Suprapubic skin (tissue), 4 donors: ENCODE measurements at regions not wholly inside any gene's neighbourhood (a gene's known extent, or its start where the extent isn't known, plus 50 kb on each side); places are given as distances from the start of the nearest gene placed in this dataset.

Source experiments
- DNase-seq, 2 donors: peaks; one replicate each; pipeline ENCODE4 v3.0.0-alpha.2; 2019; ENCODE audit warnings: low spot score in 2 of 2
- H3K27ac ChIP-seq: fragments of 200-600 bp; sonication (generic); one replicate; pipeline ENCODE4 v1.5.1; 2019
- H3K27me3 ChIP-seq: fragments of 200-600 bp; sonication (generic); one replicate; pipeline ENCODE4 v1.5.1; 2019
- H3K36me3 ChIP-seq: fragments of 200-600 bp; sonication (generic); one replicate; pipeline ENCODE4 v1.5.1; 2019
- H3K4me1 ChIP-seq: fragments of 200-600 bp; sonication (generic); one replicate; pipeline ENCODE4 v1.5.1; 2019
- H3K4me3 ChIP-seq: fragments of 200-600 bp; sonication (generic); one replicate; pipeline ENCODE4 v1.5.1; 2019; ENCODE audit warnings: mild to moderate bottlenecking
- H3K9me3 ChIP-seq: fragments of 200-600 bp; sonication (generic); one replicate; pipeline ENCODE4 v1.5.1; 2019
- CTCF ChIP-seq, 2 donors: fragments of 200-600 bp in 1 of 2; fragments of 450-650 bp in 1 of 2; sonication (generic) in 1 of 2; IDR thresholded peaks; one replicate each; pipeline ENCODE4 v1.5.1; 2016 to 2019; ENCODE audit warnings: antibody characterized with exemption in 2 of 2, mild to moderate bottlenecking in 1 of 2, moderate library complexity in 1 of 2
- EP300 ChIP-seq: sonication (generic); formaldehyde crosslinking; IDR thresholded peaks from one replicate; pipeline ENCODE4 v1.6.1; 2017; ENCODE audit warnings: antibody characterized with exemption
- POLR2A ChIP-seq, 2 donors: fragments of 450-650 bp; IDR thresholded peaks; one replicate each; pipeline ENCODE4 v1.6.1; 2017; ENCODE audit warnings: antibody characterized with exemption in 2 of 2, mild to moderate bottlenecking in 2 of 2, moderate library complexity in 2 of 2
- POLR2AphosphoS5 ChIP-seq, 3 donors: sonication (generic); formaldehyde crosslinking; IDR thresholded peaks; one replicate each; pipeline ENCODE4 v1.6.1; 2017; ENCODE audit warnings: antibody characterized with exemption in 3 of 3
- WGBS: methylation state at CpG from one replicate; pipeline ENCODE4 v1.1.5; 2018; 5-methylcytosine and 5-hydroxymethylcytosine counted together

- Histone ChIP-seq H3K27ac (no peak overlapping the region), H3K36me3 (no peaks in the 10 kb centered on the region), H3K4me1 (no peaks in the 10 kb centered on the region), H3K27me3 (no peaks in the 10 kb centered on the region), H3K4me3 (no peak overlapping the region), H3K9me3 (no peaks in the 10 kb centered on the region)
- no peak for DNase-seq
- 45% methylated on average over 5 of the region's 5 CpGs for WGBS
- TF ChIP-seq POLR2AphosphoS5 (IDR thresholded peaks at IDR 0.05), result no peak
- TF ChIP-seq EP300, result no peak
- TF ChIP-seq POLR2A (IDR thresholded peaks at IDR 0.05), result no peak
- TF ChIP-seq CTCF (IDR thresholded peaks at IDR 0.05), result no peak
Observed at GRCh38 chr7:137080516-137081203, 212.2 kb downstream of the CHRM2 start.

- Histone ChIP-seq H3K36me3 (no peaks in the 10 kb centered on the region), H3K9me3 (no peaks in the 10 kb centered on the region), H3K4me1 (no peaks in the 10 kb centered on the region), H3K27me3 (no peaks in the 10 kb centered on the region), H3K4me3 (no peak overlapping the region), H3K27ac (no peak overlapping the region)
- WGBS, result 49% methylated on average over 2 of the region's 2 CpGs
- TF ChIP-seq EP300 (no peak), CTCF (IDR thresholded peaks at IDR 0.05) (no peak), POLR2A (IDR thresholded peaks at IDR 0.05) (no peak), POLR2AphosphoS5 (IDR thresholded peaks at IDR 0.05) (no peak)
- no peak for DNase-seq
Observed at GRCh38 chr7:137078781-137079180, 210.3 kb downstream of the CHRM2 start.

GRCh38 chr7:137074391-137075030, 206.1 kb downstream of the CHRM2 start:
- no peak for TF ChIP-seq CTCF (IDR thresholded peaks at IDR 0.05)
- TF ChIP-seq POLR2AphosphoS5 (IDR thresholded peaks at IDR 0.05), result no peak
- no peak for TF ChIP-seq EP300

GRCh38 chr7:137073571-137074325, 205.3 kb downstream of the CHRM2 start:
- TF ChIP-seq EP300, result no peak
- TF ChIP-seq POLR2A (IDR thresholded peaks at IDR 0.05), result no peak
- TF ChIP-seq CTCF (IDR thresholded peaks at IDR 0.05), result no peak
- TF ChIP-seq POLR2AphosphoS5 (IDR thresholded peaks at IDR 0.05), result no peak
- no peak overlapping the region for H3K4me3 ChIP-seq
- no peaks in the 10 kb centered on the region for H3K9me3 ChIP-seq
- DNase-seq, result no peak
- H3K4me1 ChIP-seq, result no peaks in the 10 kb centered on the region
- 89% methylated on average over 3 of the region's 3 CpGs for WGBS
- H3K36me3 ChIP-seq, result no peaks in the 10 kb centered on the region
- no peak overlapping the region for H3K27ac ChIP-seq
- H3K27me3 ChIP-seq, result no peaks in the 10 kb centered on the region

More at GRCh38 chr7:137074391-137075030, 206.1 kb downstream of the CHRM2 start:
- H3K27me3 ChIP-seq, result no peaks in the 10 kb centered on the region
- no peaks in the 10 kb centered on the region for H3K4me1 ChIP-seq
- no peaks in the 10 kb centered on the region for H3K36me3 ChIP-seq
- H3K9me3 ChIP-seq, result no peaks in the 10 kb centered on the region
- no peak overlapping the region for H3K4me3 ChIP-seq
- DNase-seq, result no peak
- WGBS, result 71% methylated on average over 2 of the region's 2 CpGs
- no peak overlapping the region for H3K27ac ChIP-seq
